ENCODE measurements at regions not wholly inside any gene's neighbourhood (a gene's known extent, or its start where the extent isn't known, plus 50 kb on each side); places are given as distances from the start of the nearest gene placed in this dataset.

- TF ChIP-seq CTCF (conservative IDR thresholded peaks at IDR 0.05) (no peak), ZFX (IDR thresholded peaks at IDR 0.05) (no peak)
Measured at GRCh38 chr5:32507738-32508434, 63.3 kb upstream of the ZFR start.

GRCh38 chr5:32506799-32507198, 62.3 kb upstream of the ZFR start:
- no peak overlapping the region for H3K27ac ChIP-seq
- no peak for TF ChIP-seq CTCF (conservative IDR thresholded peaks at IDR 0.05)
- TF ChIP-seq ZFX (IDR thresholded peaks at IDR 0.05): no peak

More at GRCh38 chr5:32507738-32508434, 63.3 kb upstream of the ZFR start:
- H3K27ac ChIP-seq: peak overlapping the region; percentile 31; the same call in 1 of the 2 replicates

GRCh38 chr5:32506201-32506661, 61.7 kb upstream of the ZFR start:
- TF ChIP-seq ZFX (IDR thresholded peaks at IDR 0.05) (no peak), CTCF (conservative IDR thresholded peaks at IDR 0.05) (no peak)
- no peak overlapping the region for H3K27ac ChIP-seq

- no peak overlapping the region for H3K27ac ChIP-seq
Measured at GRCh38 chr5:32505756-32506155, 61.2 kb upstream of the ZFR start.

GRCh38 chr5:32504989-32505596, 60.6 kb upstream of the ZFR start:
- no peak overlapping the region for H3K27ac ChIP-seq
- TF ChIP-seq ZFX (IDR thresholded peaks at IDR 0.05): no peak
- TF ChIP-seq CTCF (conservative IDR thresholded peaks at IDR 0.05): no peak

More at GRCh38 chr5:32505756-32506155, 61.2 kb upstream of the ZFR start:
- no peak for TF ChIP-seq ZFX (IDR thresholded peaks at IDR 0.05)
- TF ChIP-seq CTCF (conservative IDR thresholded peaks at IDR 0.05): no peak

GRCh38 chr5:32504329-32504988, 59.9 kb upstream of the ZFR start:
- TF ChIP-seq ZFX (IDR thresholded peaks at IDR 0.05) (no peak), CTCF (conservative IDR thresholded peaks at IDR 0.05) (no peak)
- no peak overlapping the region for H3K27ac ChIP-seq

- no peak overlapping the region for H3K27ac ChIP-seq
- TF ChIP-seq ZFX (IDR thresholded peaks at IDR 0.05): no peak
- TF ChIP-seq CTCF (conservative IDR thresholded peaks at IDR 0.05): no peak
Measured at GRCh38 chr5:32503261-32503660, 58.7 kb upstream of the ZFR start.
